IPS DF 6.9 (cell line): ENCODE measurements at regions not wholly inside any gene's neighbourhood (a gene's known extent, or its start where the extent isn't known, plus 50 kb on each side); places are given as distances from the start of the nearest gene placed in this dataset.
A peak's percentile ranks its signal among the peaks of the same experiment; 100 is the strongest.

Source experiments
- DNase-seq: peaks from one replicate; pipeline ENCODE4 v3.0.0-alpha.2; 2013; ENCODE audit warnings: low read depth, low spot score
- H3K27ac ChIP-seq: one replicate; pipeline ENCODE4 v1.5.1; 2013; ENCODE audit warnings: low read length, control low read depth
- H3K27me3 ChIP-seq: 2 replicates; pipeline ENCODE4 v1.6.1; 2013; ENCODE audit warnings: mild to moderate bottlenecking, low read length; ENCODE audit not compliant: control insufficient read depth, insufficient read depth
- H3K36me3 ChIP-seq: 2 replicates; pipeline ENCODE4 v1.6.1; 2013; ENCODE audit warnings: low read length; ENCODE audit not compliant: control insufficient read depth, insufficient read depth
- H3K4me1 ChIP-seq: 2 replicates; pipeline ENCODE4 v1.6.1; 2013; ENCODE audit warnings: low read length; ENCODE audit not compliant: control insufficient read depth, insufficient read depth
- H3K4me3 ChIP-seq: 2 replicates; pipeline ENCODE4 v1.5.1; 2013; ENCODE audit warnings: mild to moderate bottlenecking, low read length
- H3K9me3 ChIP-seq: 2 replicates; pipeline ENCODE4 v1.6.1; 2013; ENCODE audit warnings: low read length, inconsistent platforms; ENCODE audit not compliant: control insufficient read depth, insufficient read depth
- WGBS: extraction: QIAGEN DNeasy Blood & Tissue Kit; methylation state at CpG from one replicate; pipeline ENCODE4 v1.1.7; 2013; ENCODE audit warnings: mixed read lengths, missing lambda C conversion rate; ENCODE audit not compliant: insufficient read length, insufficient coverage; 5-methylcytosine and 5-hydroxymethylcytosine counted together

DNA sequence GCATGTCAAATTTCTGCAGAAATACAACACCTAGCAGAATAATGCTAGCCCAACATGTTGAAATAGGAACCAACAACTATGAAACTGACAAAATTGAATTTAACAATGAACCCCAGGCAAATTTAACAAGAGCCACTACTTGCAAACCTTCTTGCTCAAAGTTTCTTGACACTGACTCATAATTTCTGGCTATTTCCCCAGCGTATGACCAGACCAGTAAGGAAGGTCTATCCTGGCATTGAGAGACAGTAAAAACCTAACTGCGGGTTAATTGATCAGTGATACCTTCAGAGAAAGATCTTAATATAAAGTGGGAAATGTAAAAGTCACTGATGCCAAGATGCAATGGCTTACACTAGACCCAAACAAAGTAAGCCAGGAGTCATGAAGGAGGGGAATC is 510.1 kb downstream of the ARL4A start:
- Histone ChIP-seq H3K27ac (no peak overlapping the region), H3K27me3 (no peaks in the 10 kb centered on the region), H3K9me3 (no peaks in the 10 kb centered on the region), H3K4me3 (no peak overlapping the region), H3K36me3 (no peaks in the 10 kb centered on the region), H3K4me1 (no peaks in the 10 kb centered on the region)
- WGBS, result no CpG with 5 or more reads among the region's 2 CpGs
- no peak for DNase-seq

GRCh38 chr7:13198036-13198435 is 510.6 kb downstream of the ARL4A start:
- no peaks in the 10 kb centered on the region for H3K36me3 ChIP-seq
- H3K4me3 ChIP-seq, result no peak overlapping the region
- no CpG with 5 or more reads among the region's 2 CpGs for WGBS
- DNase-seq, result no peak
- H3K9me3 ChIP-seq, result no peaks in the 10 kb centered on the region
- H3K4me1 ChIP-seq, result no peaks in the 10 kb centered on the region
- no peaks in the 10 kb centered on the region for H3K27me3 ChIP-seq
- H3K27ac ChIP-seq, result no peak overlapping the region

- Histone ChIP-seq H3K36me3 (no peaks in the 10 kb centered on the region), H3K4me3 (no peak overlapping the region), H3K9me3 (no peaks in the 10 kb centered on the region), H3K4me1 (no peaks in the 10 kb centered on the region), H3K27me3 (no peaks in the 10 kb centered on the region), H3K27ac (no peak overlapping the region)
- no CpG with 5 or more reads among the region's 2 CpGs for WGBS
- no peak for DNase-seq
Observed at GRCh38 chr7:13198727-13199126, 511.3 kb downstream of the ARL4A start.

DNA sequence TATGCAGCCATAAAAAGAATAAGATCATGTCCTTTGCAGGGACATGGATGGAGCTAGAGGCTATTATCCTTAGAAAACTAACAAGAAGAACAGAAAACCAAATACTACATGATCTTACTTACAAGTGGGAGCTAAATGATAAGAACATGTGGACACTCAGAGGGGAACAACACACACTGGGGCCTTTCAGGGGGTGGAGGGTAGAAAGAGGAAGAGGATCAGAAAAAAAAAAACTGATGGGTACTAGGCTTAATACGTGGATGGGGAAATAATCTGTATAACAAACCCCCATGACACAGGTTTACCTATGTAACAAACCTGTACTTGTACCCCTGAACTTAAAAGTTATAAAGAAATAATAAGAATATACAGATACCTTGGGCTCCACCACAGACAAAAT is 514.2 kb downstream of the ARL4A start:
- no peak overlapping the region for H3K27ac ChIP-seq
- H3K27me3 ChIP-seq, result no peaks in the 10 kb centered on the region
- H3K4me3 ChIP-seq, result no peak overlapping the region
- DNase-seq, result no peak
- H3K36me3 ChIP-seq, result no peaks in the 10 kb centered on the region
- no peaks in the 10 kb centered on the region for H3K9me3 ChIP-seq
- no peaks in the 10 kb centered on the region for H3K4me1 ChIP-seq
- no CpG with 5 or more reads among the region's 1 CpG for WGBS

GRCh38 chr7:13217768-13218167 is 530.3 kb downstream of the ARL4A start:
- Histone ChIP-seq H3K36me3 (no peaks in the 10 kb centered on the region), H3K4me1 (no peaks in the 10 kb centered on the region), H3K9me3 (no peaks in the 10 kb centered on the region), H3K4me3 (no peak overlapping the region), H3K27ac (no peak overlapping the region), H3K27me3 (no peaks in the 10 kb centered on the region)
- no peak for DNase-seq
- no CpG with 5 or more reads among the region's 1 CpG for WGBS

DNA sequence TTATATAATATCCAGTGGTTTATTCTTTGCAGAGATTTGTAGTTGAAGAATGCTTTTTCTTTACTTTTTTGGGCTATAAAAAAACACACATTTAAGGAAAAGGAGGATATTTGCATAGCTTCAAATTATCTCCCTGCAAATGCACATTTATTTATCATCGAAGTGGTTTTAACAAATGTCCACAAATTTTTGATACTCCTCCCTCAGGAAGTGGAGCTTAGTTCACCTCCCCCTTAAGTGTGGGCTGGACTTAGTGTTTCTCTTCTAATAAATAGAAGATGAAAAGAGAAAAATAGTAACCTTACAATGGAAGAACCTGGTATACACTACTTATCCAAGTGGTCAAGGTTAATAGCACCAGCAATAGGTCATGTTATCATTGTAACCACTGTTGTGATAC is 537.6 kb downstream of the ARL4A start:
- WGBS, result no CpG with 5 or more reads among the region's 1 CpG
- Histone ChIP-seq H3K9me3 (no peaks in the 10 kb centered on the region), H3K4me3 (no peak overlapping the region), H3K4me1 (no peaks in the 10 kb centered on the region), H3K27ac (no peak overlapping the region), H3K36me3 (no peaks in the 10 kb centered on the region), H3K27me3 (no peaks in the 10 kb centered on the region)
- DNase-seq, result no peak

DNA sequence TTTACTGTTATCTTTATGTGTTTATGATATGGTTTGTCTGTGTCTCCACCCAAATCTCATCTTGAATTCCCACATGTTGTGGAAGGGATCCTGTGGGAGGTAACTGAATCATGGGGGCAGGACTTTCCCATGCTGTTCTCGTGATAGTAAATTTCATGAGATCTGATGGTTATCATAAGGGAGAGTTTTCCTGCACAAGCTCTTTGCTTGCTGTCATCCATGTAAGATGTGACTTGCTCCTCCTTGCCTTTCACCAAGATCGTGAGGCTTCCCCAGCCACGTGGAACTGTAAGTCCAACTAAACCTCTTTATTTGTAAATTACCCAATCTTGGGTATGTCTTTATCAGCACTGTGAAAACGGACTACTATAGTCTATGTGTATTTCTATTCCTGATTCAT is 539.0 kb downstream of the ARL4A start:
- Histone ChIP-seq H3K4me3 (no peak overlapping the region), H3K27ac (no peak overlapping the region), H3K4me1 (no peaks in the 10 kb centered on the region), H3K9me3 (no peaks in the 10 kb centered on the region), H3K36me3 (no peaks in the 10 kb centered on the region), H3K27me3 (no peaks in the 10 kb centered on the region)
- DNase-seq, result no peak
- no CpG with 5 or more reads among the region's 4 CpGs for WGBS

DNA sequence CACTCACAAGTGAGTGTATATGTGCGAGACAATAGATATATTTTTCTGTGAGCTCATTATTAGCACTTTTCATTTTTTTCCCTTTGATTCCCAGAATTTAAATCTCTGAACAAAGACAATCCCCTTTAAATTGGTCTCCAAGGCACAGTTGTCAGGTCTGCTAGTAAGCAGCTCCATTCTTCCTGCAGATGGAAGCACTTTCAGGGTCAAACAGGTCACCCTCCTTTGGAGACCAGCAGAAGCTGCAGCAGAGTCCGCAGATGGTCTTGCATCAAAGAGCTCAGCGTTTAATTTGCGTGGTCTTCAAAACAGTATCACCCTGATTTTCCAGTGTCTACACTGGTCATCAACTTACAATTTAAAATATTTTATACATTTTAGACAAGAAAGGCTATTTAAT is 543.8 kb downstream of the ARL4A start:
- Histone ChIP-seq H3K27me3 (no peaks in the 10 kb centered on the region), H3K27ac (no peak overlapping the region), H3K9me3 (no peaks in the 10 kb centered on the region), H3K36me3 (no peaks in the 10 kb centered on the region), H3K4me1 (no peaks in the 10 kb centered on the region), H3K4me3 (no peak overlapping the region)
- WGBS, result no CpG with 5 or more reads among the region's 4 CpGs
- DNase-seq, result no peak

GRCh38 chr7:13235436-13235835 is 548.0 kb downstream of the ARL4A start:
- no peaks in the 10 kb centered on the region for H3K36me3 ChIP-seq
- no peaks in the 10 kb centered on the region for H3K9me3 ChIP-seq
- no peaks in the 10 kb centered on the region for H3K27me3 ChIP-seq
- H3K4me3 ChIP-seq, result no peak overlapping the region
- no peak overlapping the region for H3K27ac ChIP-seq
- no peak for DNase-seq
- WGBS, result no CpG with 5 or more reads among the region's 1 CpG
- H3K4me1 ChIP-seq, result no peaks in the 10 kb centered on the region

DNA sequence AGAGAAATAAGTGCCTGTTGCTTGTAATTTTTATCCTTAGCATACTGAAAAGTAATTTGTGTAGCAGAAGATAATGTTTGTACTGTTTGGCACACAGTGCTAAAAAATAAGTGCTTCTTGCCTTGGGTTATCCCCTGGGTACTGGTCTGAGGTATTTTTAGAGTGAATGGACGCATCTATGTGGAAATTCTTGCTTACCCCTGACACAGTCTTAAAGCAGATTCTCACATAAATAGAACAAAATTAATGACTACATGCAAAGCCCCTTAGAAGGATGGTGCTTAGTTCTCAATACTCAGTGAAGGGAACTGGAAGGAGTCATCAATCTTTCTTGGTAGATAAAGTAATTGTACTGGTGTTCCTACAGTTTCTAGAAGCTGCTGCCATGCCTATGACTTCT is 548.6 kb downstream of the ARL4A start:
- H3K9me3 ChIP-seq, result no peaks in the 10 kb centered on the region
- H3K36me3 ChIP-seq, result no peaks in the 10 kb centered on the region
- H3K27me3 ChIP-seq, result no peaks in the 10 kb centered on the region
- H3K27ac ChIP-seq, result no peak overlapping the region
- no CpG with 5 or more reads among the region's 1 CpG for WGBS
- H3K4me3 ChIP-seq, result no peak overlapping the region
- no peaks in the 10 kb centered on the region for H3K4me1 ChIP-seq
- no peak for DNase-seq

DNA sequence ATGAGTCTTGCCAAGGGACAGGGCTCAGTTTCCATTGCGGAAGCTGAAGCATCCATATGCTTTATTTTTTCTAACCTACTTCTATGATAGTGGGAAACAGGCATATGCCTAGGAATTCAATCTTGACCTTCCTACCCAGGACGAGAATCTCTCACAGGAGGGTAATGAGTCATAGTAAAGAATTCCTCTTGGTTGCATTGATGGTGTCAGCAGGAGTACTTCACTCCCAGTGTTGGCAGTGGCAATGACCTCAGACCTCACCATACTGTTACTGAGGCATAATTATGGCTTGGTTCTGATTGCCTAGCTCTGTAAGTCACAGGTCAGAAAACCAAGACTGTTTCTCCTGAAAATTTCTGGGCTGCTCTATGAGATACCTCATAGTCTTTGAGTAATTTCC is 552.9 kb downstream of the ARL4A start:
- Histone ChIP-seq H3K4me3 (no peak overlapping the region), H3K27ac (no peak overlapping the region), H3K9me3 (no peaks in the 10 kb centered on the region), H3K27me3 (no peaks in the 10 kb centered on the region), H3K36me3 (no peaks in the 10 kb centered on the region), H3K4me1 (no peaks in the 10 kb centered on the region)
- WGBS, result no CpG with 5 or more reads among the region's 2 CpGs
- peak; percentile 1 for DNase-seq
